ENCODE measurements at regions not wholly inside any gene's neighbourhood (a gene's known extent, or its start where the extent isn't known, plus 50 kb on each side); places are given as distances from the start of the nearest gene placed in this dataset.

DNA sequence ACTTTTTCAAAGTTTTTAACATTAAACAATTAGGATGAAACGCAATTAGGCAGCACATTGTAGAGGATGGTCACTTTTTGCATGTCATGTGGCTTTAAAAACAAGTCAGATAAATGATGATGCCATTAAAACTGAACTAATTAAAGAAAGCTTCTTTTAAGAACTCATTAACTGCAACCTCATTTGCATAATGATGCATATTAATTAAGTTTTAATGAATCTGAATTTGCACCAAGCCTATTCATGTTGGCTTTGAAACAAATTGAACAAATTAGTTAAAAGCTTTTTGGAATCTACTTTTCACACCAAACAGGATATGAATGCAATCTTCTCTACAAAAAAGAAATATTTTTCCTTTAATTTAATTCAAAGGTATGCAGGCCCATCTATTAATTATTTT is 499.0 kb downstream of the VRK1 start:
- FAIRE-seq (no peak), ATAC-seq (no peak), DNase-seq (ENCODE audit: low spot score) (no peak)
- H2AFZ ChIP-seq (ENCODE audit: low read length): no peak overlapping the region
- ChIA-PET CTCF (ENCODE audit: low intra/inter-chr PET ratio, low total read pairs) (no interaction called here), POLR2A (no interaction called here)
- no peaks in the 10 kb centered on the region for H3K36me3 ChIP-seq (replicated peaks in 1 of 2; ENCODE audit: control insufficient read depth in 1 of 2, insufficient read depth in 2 of 2, low read length in 2 of 2)
- H3K27ac ChIP-seq (ENCODE audit: extremely low read length, insufficient read depth, low read length): no peak overlapping the region
- no peaks in the 10 kb centered on the region for H3K4me1 ChIP-seq (ENCODE audit: insufficient read depth, low read length)
- H3K4me2 ChIP-seq (ENCODE audit: low read depth, low read length): no peak overlapping the region
- no peak overlapping the region for H3K9ac ChIP-seq (ENCODE audit: insufficient read depth, low read depth, low read length)
- intact Hi-C loops (cut with micrococcal nuclease; ENCODE audit: unreplicated experiment) (loop anchor here (10.0 kb wide), 1 partner anchor 1969 kb away; no protein-coding TSS in a partner anchor), in situ Hi-C loops (cut with HindIII; ENCODE audit: extremely low pct_ligation_motif_present, low pct_unique_long_range_greater_than_20kb) (no loop called here)
- no peaks in the 10 kb centered on the region; a peak in 2 of 5 replicates for H3K27me3 ChIP-seq (ENCODE audit: control insufficient read depth in 1 of 2, insufficient read depth in 2 of 2, low read length in 2 of 2)
- WGBS (ENCODE audit: low lambda C conversion rate): 7% methylated on average over 1 of the region's 1 CpG
- no peaks in the 10 kb centered on the region for H3K9me3 ChIP-seq (ENCODE audit: low read length)
- H3K79me2 ChIP-seq (ENCODE audit: insufficient read depth, low read length): no peaks in the 10 kb centered on the region
- BruUV-seq (replicated peaks): no TSS peak
- H3K4me3 ChIP-seq (replicated peaks in 1 of 3; ENCODE audit: insufficient read depth in 1 of 3, low read depth in 2 of 3, low read length in 3 of 3): no peak overlapping the region
- H4K20me1 ChIP-seq (ENCODE audit: insufficient read depth, low read length): no peaks in the 10 kb centered on the region
- TF ChIP-seq, protein P1, sequence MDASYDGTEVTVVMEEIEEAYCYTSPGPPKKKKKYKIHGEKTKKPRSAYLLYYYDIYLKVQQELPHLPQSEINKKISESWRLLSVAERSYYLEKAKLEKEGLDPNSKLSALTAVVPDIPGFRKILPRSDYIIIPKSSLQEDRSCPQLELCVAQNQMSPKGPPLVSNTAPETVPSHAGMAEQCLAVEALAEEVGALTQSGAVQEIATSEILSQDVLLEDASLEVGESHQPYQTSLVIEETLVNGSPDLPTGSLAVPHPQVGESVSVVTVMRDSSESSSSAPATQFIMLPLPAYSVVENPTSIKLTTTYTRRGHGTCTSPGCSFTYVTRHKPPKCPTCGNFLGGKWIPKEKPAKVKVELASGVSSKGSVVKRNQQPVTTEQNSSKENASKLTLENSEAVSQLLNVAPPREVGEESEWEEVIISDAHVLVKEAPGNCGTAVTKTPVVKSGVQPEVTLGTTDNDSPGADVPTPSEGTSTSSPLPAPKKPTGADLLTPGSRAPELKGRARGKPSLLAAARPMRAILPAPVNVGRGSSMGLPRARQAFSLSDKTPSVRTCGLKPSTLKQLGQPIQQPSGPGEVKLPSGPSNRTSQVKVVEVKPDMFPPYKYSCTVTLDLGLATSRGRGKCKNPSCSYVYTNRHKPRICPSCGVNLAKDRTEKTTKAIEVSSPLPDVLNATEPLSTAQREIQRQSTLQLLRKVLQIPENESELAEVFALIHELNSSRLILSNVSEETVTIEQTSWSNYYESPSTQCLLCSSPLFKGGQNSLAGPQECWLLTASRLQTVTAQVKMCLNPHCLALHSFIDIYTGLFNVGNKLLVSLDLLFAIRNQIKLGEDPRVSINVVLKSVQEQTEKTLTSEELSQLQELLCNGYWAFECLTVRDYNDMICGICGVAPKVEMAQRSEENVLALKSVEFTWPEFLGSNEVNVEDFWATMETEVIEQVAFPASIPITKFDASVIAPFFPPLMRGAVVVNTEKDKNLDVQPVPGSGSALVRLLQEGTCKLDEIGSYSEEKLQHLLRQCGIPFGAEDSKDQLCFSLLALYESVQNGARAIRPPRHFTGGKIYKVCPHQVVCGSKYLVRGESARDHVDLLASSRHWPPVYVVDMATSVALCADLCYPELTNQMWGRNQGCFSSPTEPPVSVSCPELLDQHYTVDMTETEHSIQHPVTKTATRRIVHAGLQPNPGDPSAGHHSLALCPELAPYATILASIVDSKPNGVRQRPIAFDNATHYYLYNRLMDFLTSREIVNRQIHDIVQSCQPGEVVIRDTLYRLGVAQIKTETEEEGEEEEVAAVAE (CRISPR knock-in tag; IDR thresholded peaks at IDR 0.05; ENCODE audit: borderline replicate concordance): no peak
- TF ChIP-seq, protein P2, sequence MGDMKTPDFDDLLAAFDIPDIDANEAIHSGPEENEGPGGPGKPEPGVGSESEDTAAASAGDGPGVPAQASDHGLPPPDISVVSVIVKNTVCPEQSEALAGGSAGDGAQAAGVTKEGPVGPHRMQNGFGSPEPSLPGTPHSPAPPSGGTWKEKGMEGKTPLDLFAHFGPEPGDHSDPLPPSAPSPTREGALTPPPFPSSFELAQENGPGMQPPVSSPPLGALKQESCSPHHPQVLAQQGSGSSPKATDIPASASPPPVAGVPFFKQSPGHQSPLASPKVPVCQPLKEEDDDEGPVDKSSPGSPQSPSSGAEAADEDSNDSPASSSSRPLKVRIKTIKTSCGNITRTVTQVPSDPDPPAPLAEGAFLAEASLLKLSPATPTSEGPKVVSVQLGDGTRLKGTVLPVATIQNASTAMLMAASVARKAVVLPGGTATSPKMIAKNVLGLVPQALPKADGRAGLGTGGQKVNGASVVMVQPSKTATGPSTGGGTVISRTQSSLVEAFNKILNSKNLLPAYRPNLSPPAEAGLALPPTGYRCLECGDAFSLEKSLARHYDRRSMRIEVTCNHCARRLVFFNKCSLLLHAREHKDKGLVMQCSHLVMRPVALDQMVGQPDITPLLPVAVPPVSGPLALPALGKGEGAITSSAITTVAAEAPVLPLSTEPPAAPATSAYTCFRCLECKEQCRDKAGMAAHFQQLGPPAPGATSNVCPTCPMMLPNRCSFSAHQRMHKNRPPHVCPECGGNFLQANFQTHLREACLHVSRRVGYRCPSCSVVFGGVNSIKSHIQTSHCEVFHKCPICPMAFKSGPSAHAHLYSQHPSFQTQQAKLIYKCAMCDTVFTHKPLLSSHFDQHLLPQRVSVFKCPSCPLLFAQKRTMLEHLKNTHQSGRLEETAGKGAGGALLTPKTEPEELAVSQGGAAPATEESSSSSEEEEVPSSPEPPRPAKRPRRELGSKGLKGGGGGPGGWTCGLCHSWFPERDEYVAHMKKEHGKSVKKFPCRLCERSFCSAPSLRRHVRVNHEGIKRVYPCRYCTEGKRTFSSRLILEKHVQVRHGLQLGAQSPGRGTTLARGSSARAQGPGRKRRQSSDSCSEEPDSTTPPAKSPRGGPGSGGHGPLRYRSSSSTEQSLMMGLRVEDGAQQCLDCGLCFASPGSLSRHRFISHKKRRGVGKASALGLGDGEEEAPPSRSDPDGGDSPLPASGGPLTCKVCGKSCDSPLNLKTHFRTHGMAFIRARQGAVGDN (CRISPR knock-in tag; IDR thresholded peaks at IDR 0.05): no peak
- TF ChIP-seq, protein P3, sequence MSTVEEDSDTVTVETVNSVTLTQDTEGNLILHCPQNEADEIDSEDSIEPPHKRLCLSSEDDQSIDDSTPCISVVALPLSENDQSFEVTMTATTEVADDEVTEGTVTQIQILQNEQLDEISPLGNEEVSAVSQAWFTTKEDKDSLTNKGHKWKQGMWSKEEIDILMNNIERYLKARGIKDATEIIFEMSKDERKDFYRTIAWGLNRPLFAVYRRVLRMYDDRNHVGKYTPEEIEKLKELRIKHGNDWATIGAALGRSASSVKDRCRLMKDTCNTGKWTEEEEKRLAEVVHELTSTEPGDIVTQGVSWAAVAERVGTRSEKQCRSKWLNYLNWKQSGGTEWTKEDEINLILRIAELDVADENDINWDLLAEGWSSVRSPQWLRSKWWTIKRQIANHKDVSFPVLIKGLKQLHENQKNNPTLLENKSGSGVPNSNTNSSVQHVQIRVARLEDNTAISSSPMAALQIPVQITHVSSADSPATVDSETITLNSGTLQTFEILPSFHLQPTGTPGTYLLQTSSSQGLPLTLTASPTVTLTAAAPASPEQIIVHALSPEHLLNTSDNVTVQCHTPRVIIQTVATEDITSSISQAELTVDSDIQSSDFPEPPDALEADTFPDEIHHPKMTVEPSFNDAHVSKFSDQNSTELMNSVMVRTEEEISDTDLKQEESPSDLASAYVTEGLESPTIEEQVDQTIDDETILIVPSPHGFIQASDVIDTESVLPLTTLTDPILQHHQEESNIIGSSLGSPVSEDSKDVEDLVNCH (CRISPR knock-in tag; IDR thresholded peaks at IDR 0.05): no peak
- no peak for TF ChIP-seq GATAD2A (CRISPR knock-in tag; IDR thresholded peaks at IDR 0.05)
- TF ChIP-seq PAX8 (CRISPR knock-in tag; IDR thresholded peaks at IDR 0.05; ENCODE audit: borderline replicate concordance): no peak
- TF ChIP-seq PTBP1 (IDR thresholded peaks at IDR 0.05; ENCODE audit: low read depth, low read length, poor library complexity, severe bottlenecking): no peak
- no peak for TF ChIP-seq FOXK2 (IDR thresholded peaks at IDR 0.05)
- TF ChIP-seq, protein P4, sequence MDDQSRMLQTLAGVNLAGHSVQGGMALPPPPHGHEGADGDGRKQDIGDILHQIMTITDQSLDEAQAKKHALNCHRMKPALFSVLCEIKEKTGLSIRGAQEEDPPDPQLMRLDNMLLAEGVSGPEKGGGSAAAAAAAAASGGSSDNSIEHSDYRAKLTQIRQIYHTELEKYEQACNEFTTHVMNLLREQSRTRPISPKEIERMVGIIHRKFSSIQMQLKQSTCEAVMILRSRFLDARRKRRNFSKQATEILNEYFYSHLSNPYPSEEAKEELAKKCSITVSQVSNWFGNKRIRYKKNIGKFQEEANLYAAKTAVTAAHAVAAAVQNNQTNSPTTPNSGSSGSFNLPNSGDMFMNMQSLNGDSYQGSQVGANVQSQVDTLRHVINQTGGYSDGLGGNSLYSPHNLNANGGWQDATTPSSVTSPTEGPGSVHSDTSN (CRISPR knock-in tag; IDR thresholded peaks at IDR 0.05; ENCODE audit: borderline replicate concordance): no peak
- TF ChIP-seq ZNF329 (CRISPR knock-in tag; IDR thresholded peaks at IDR 0.05; ENCODE audit: low read depth): no peak
- TF ChIP-seq, protein P5, sequence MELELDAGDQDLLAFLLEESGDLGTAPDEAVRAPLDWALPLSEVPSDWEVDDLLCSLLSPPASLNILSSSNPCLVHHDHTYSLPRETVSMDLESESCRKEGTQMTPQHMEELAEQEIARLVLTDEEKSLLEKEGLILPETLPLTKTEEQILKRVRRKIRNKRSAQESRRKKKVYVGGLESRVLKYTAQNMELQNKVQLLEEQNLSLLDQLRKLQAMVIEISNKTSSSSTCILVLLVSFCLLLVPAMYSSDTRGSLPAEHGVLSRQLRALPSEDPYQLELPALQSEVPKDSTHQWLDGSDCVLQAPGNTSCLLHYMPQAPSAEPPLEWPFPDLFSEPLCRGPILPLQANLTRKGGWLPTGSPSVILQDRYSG (CRISPR knock-in tag; IDR thresholded peaks at IDR 0.05): no peak

Data from HepG2 (cell line).